ENCODE measurements at regions not wholly inside any gene's neighbourhood (a gene's known extent, or its start where the extent isn't known, plus 50 kb on each side); places are given as distances from the start of the nearest gene placed in this dataset.
"Not testable (repeated sequence)": the region's sequence is repeated elsewhere in the genome, so short reads cannot be mapped to it uniquely, and the experiment has no call there.

- Mint-ChIP-seq H3K4me1 (ENCODE audit: low read depth in 2 of 2) (no peaks in the 10 kb centered on the region), H3K27me3 (no peaks in the 10 kb centered on the region), H3K27ac (no peak overlapping the region)
Measured at GRCh38 chr4:79266136-79266535, 59.7 kb downstream of the NAA11 start.

GRCh38 chr4:79259242-79259641 is 66.6 kb downstream of the NAA11 start:
- no peaks in the 10 kb centered on the region for H3K9me3 Mint-ChIP-seq
- ATAC-seq (replicated peaks): no peak
- H3K4me3 Mint-ChIP-seq: no peak overlapping the region
- H3K36me3 Mint-ChIP-seq (ENCODE audit: insufficient read depth): no peaks in the 10 kb centered on the region
- no peak for DNase-seq
- H3K4me1 Mint-ChIP-seq (ENCODE audit: low read depth in 2 of 2): no peaks in the 10 kb centered on the region
- no peak overlapping the region for H3K27ac Mint-ChIP-seq
- no peaks in the 10 kb centered on the region for H3K27me3 Mint-ChIP-seq

More at GRCh38 chr4:79266136-79266535, 59.7 kb downstream of the NAA11 start:
- no peaks in the 10 kb centered on the region for H3K9me3 Mint-ChIP-seq
- H3K4me3 Mint-ChIP-seq: no peak overlapping the region
- no peaks in the 10 kb centered on the region for H3K36me3 Mint-ChIP-seq (ENCODE audit: insufficient read depth)
- ATAC-seq (replicated peaks) (no peak), DNase-seq (no peak)

- Mint-ChIP-seq H3K27ac (no peak overlapping the region), H3K27me3 (no peaks in the 10 kb centered on the region), H3K4me3 (no peak overlapping the region), H3K4me1 (ENCODE audit: low read depth in 2 of 2) (no peaks in the 10 kb centered on the region), H3K9me3 (no peaks in the 10 kb centered on the region), H3K36me3 (ENCODE audit: insufficient read depth) (no peaks in the 10 kb centered on the region)
- no peak for DNase-seq
- no peak for ATAC-seq (replicated peaks)
Measured at GRCh38 chr4:79258614-79259176, 67.2 kb downstream of the NAA11 start.

- H3K4me1 Mint-ChIP-seq (ENCODE audit: low read depth in 2 of 2): no peaks in the 10 kb centered on the region
- H3K9me3 Mint-ChIP-seq: peaks cover 0 to 2% of the 10 kb centered on the region in 2 donors
- DNase-seq: no peak
- no peak overlapping the region for H3K27ac Mint-ChIP-seq
- H3K36me3 Mint-ChIP-seq (ENCODE audit: insufficient read depth): no peaks in the 10 kb centered on the region
- ATAC-seq (replicated peaks): no peak
- no peak overlapping the region for H3K4me3 Mint-ChIP-seq
- H3K27me3 Mint-ChIP-seq: no peaks in the 10 kb centered on the region
Measured at GRCh38 chr4:79257953-79258613, 67.8 kb downstream of the NAA11 start.

GRCh38 chr4:79255793-79256192 is 70.1 kb downstream of the NAA11 start:
- DNase-seq (no peak), ATAC-seq (replicated peaks) (no peak)
- Mint-ChIP-seq H3K4me1 (ENCODE audit: low read depth in 2 of 2) (no peaks in the 10 kb centered on the region), H3K4me3 (no peak overlapping the region), H3K9me3 (peaks cover 0 to 2% of the 10 kb centered on the region in 2 donors), H3K36me3 (ENCODE audit: insufficient read depth) (no peaks in the 10 kb centered on the region), H3K27me3 (no peaks in the 10 kb centered on the region), H3K27ac (no peak overlapping the region)

- Mint-ChIP-seq H3K27me3 (no peaks in the 10 kb centered on the region), H3K9me3 (peaks cover 0 to 2% of the 10 kb centered on the region in 2 donors), H3K4me1 (ENCODE audit: low read depth in 2 of 2) (no peaks in the 10 kb centered on the region), H3K27ac (no peak overlapping the region), H3K4me3 (no peak overlapping the region), H3K36me3 (ENCODE audit: insufficient read depth) (no peaks in the 10 kb centered on the region)
- no peak for DNase-seq
- ATAC-seq (replicated peaks): no peak
Measured at GRCh38 chr4:79253924-79254323, 71.9 kb downstream of the NAA11 start.

- H3K27ac Mint-ChIP-seq: peak overlapping the region in 1 of 2 donors; percentile 16
- no peak for DNase-seq
- no peaks in the 10 kb centered on the region for H3K27me3 Mint-ChIP-seq
- H3K36me3 Mint-ChIP-seq (ENCODE audit: insufficient read depth): no peaks in the 10 kb centered on the region
- H3K9me3 Mint-ChIP-seq: peaks cover 0 to 4% of the 10 kb centered on the region in 2 donors
- no peaks in the 10 kb centered on the region for H3K4me1 Mint-ChIP-seq (ENCODE audit: low read depth in 2 of 2)
- ATAC-seq (replicated peaks): no peak
- no peak overlapping the region for H3K4me3 Mint-ChIP-seq
Measured at GRCh38 chr4:79253168-79253567, 72.7 kb downstream of the NAA11 start.

- no peak overlapping the region for H3K27ac Mint-ChIP-seq
- H3K4me3 Mint-ChIP-seq: no peak overlapping the region
- peaks cover 0 to 5% of the 10 kb centered on the region in 2 donors for H3K9me3 Mint-ChIP-seq
- no peaks in the 10 kb centered on the region for H3K4me1 Mint-ChIP-seq (ENCODE audit: low read depth in 2 of 2)
- no peaks in the 10 kb centered on the region for H3K36me3 Mint-ChIP-seq (ENCODE audit: insufficient read depth)
- no peak for ATAC-seq (replicated peaks)
- no peaks in the 10 kb centered on the region for H3K27me3 Mint-ChIP-seq
- DNase-seq: no peak
Measured at GRCh38 chr4:79250887-79251286, 75.0 kb downstream of the NAA11 start.

GRCh38 chr4:79249881-79250503 is 75.9 kb downstream of the NAA11 start:
- no peaks in the 10 kb centered on the region for H3K36me3 Mint-ChIP-seq (ENCODE audit: insufficient read depth)
- no peak for DNase-seq
- no peaks in the 10 kb centered on the region for H3K27me3 Mint-ChIP-seq
- no peak overlapping the region for H3K27ac Mint-ChIP-seq
- no peak for ATAC-seq (replicated peaks)
- no peaks in the 10 kb centered on the region for H3K4me1 Mint-ChIP-seq (ENCODE audit: low read depth in 2 of 2)
- peaks cover 0 to 5% of the 10 kb centered on the region in 2 donors for H3K9me3 Mint-ChIP-seq
- H3K4me3 Mint-ChIP-seq: no peak overlapping the region

GRCh38 chr4:79248610-79249009 is 77.3 kb downstream of the NAA11 start:
- no peaks in the 10 kb centered on the region for H3K4me1 Mint-ChIP-seq (ENCODE audit: low read depth in 2 of 2)
- no peak overlapping the region for H3K27ac Mint-ChIP-seq
- H3K9me3 Mint-ChIP-seq: peaks cover 5% of the 10 kb centered on the region in 2 donors
- no peaks in the 10 kb centered on the region for H3K27me3 Mint-ChIP-seq
- no peak for DNase-seq
- ATAC-seq (replicated peaks): no peak
- H3K4me3 Mint-ChIP-seq: no peak overlapping the region
- H3K36me3 Mint-ChIP-seq (ENCODE audit: insufficient read depth): no peaks in the 10 kb centered on the region

GRCh38 chr4:79247695-79248394 is 78.0 kb downstream of the NAA11 start:
- Mint-ChIP-seq H3K36me3 (ENCODE audit: insufficient read depth) (no peaks in the 10 kb centered on the region), H3K9me3 (peaks cover 3 to 10% of the 10 kb centered on the region in 2 donors), H3K27me3 (no peaks in the 10 kb centered on the region), H3K27ac (no peak overlapping the region), H3K4me1 (ENCODE audit: low read depth in 2 of 2) (no peaks in the 10 kb centered on the region), H3K4me3 (no peak overlapping the region)
- no peak for ATAC-seq (replicated peaks)
- no peak for DNase-seq

- H3K36me3 Mint-ChIP-seq (ENCODE audit: insufficient read depth); ATAC-seq (replicated peaks); DNase-seq; H3K4me3 Mint-ChIP-seq; H3K9me3 Mint-ChIP-seq; H3K27ac Mint-ChIP-seq; H3K4me1 Mint-ChIP-seq (ENCODE audit: low read depth in 2 of 2); H3K27me3 Mint-ChIP-seq: not testable (repeated sequence)
Measured at GRCh38 chr4:79245200-79245940, 80.5 kb downstream of the NAA11 start.

- Mint-ChIP-seq H3K27ac (no peak overlapping the region), H3K27me3 (no peaks in the 10 kb centered on the region), H3K4me3 (no peak overlapping the region), H3K4me1 (ENCODE audit: low read depth in 2 of 2) (no peaks in the 10 kb centered on the region), H3K9me3 (peaks cover 0 to 10% of the 10 kb centered on the region in 2 donors), H3K36me3 (ENCODE audit: insufficient read depth) (no peaks in the 10 kb centered on the region)
- no peak for ATAC-seq (replicated peaks)
- DNase-seq: no peak
Measured at GRCh38 chr4:79241846-79242245, 84.0 kb downstream of the NAA11 start.
